CD4-positive, alpha-beta T cell treated with Interleukin-1 beta for 1 hour (primary cell): ENCODE measurements at regions not wholly inside any gene's neighbourhood (a gene's known extent, or its start where the extent isn't known, plus 50 kb on each side); places are given as distances from the start of the nearest gene placed in this dataset.

Experiments used
- DNase-seq, 2 donors: peaks; one replicate each; pipeline ENCODE4 v3.0.0-alpha.2; 2020 to 2022

GRCh38 chr12:91418221-91419090 is 235.8 kb upstream of the DCN start:
- no peak for DNase-seq

DNA sequence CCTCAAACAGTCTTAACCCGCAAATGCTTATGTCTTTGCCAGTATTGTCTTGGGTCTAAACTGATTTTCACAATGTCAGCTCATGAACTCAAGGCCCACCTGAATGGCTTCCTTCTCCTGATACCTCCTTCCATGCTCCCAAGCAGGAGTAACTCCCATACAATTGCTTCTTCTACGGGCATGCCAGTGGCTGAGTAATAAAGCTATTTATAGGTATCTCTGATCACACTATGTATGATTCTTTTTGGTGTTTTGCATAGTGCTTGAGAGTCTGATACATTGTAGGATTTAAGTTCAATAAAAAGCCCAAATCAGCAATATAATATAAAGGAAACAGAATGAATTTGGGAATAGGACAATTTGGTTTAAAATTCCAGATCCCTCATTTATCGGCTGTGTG is 235.0 kb upstream of the DCN start:
- DNase-seq = no peak

DNA sequence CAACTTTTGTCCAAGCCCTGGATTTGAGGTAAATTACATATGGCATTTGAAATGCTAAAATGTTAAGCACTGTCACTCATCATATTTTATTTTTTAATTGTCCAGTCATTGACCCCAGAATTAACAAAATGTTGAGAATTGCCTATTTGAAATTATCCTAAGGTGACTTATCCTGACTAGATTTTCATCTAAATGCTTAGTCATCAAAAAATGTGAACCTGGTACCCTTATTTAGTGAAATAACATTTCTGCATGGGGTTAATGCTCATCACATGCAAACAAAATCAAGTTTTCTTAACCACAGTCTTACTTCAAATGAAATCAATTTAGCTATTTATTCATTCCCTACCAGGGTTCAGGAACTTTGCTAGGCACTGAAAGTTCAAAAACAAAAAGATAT is 232.0 kb upstream of the DCN start:
- DNase-seq = no peak

GRCh38 chr12:91413581-91414546 is 231.2 kb upstream of the DCN start:
- no peak for DNase-seq

- DNase-seq = no peak
Measured at GRCh38 chr12:91406920-91407341, 224.3 kb upstream of the DCN start.

DNA sequence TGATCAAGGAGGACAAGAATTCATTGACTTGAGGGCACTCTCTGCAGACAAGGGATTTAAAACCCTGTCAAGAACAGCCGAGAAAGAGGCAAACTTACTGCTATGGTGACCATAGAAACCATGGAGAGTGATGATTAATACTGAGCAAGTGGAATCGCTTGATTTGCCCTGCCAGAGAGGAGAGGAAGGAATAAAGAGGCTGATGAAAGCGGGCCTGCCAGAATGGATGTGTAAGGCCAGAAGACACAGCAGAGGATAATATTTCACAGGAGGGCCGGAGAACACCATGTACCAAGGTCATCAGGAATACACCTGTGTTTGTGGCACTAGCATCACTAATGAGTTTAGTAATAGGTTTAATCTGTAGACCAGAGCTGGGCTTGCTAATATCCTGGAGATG is 221.8 kb upstream of the DCN start:
- no peak for DNase-seq

GRCh38 chr12:91401190-91401589 is 218.6 kb upstream of the DCN start:
- DNase-seq = no peak

- no peak for DNase-seq
Measured at GRCh38 chr12:91400271-91400670, 217.7 kb upstream of the DCN start.

- DNase-seq = no peak
Measured at GRCh38 chr12:91397866-91398532, 215.4 kb upstream of the DCN start.

DNA sequence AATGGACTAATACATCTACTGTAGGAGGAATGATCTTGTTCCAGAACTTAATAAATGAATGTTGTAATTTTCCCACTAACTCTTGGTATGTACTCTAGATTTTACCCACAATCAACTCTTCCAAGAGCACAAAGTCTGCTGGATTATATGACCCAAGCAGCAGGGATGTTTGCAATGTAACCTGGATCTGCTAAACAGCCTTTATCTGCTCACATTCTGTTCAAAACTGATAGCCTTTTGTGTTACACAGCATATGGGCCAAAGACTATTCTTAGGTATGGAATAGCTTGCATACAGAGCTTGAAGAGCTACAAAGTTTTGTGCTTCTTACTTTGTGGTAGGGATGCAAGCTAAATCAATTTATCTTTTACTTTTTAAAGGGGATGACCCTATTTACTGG is 213.7 kb upstream of the DCN start:
- no peak for DNase-seq

- DNase-seq = no peak
Measured at GRCh38 chr12:91395628-91396135, 213.1 kb upstream of the DCN start.

DNA sequence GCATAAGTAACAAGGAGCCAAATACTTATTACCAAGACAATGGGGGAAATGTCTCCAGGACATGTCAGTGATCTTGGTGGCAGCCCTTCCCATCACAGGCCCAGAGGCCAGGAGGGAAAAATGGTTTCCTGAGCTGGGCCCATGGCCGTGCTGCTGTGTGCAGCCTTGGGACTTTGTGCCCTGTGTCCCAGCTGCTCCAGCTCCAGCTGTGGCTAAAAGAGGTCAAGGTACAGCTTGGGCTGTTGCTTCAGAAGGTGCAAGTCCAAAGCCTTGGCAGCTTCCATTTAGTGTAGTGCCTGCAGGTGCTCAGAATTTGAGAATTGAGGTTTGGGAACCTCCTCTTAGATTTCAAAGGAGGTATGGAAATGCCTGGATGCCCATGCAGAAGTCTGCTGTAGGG is 212.3 kb upstream of the DCN start:
- DNase-seq = no peak

DNA sequence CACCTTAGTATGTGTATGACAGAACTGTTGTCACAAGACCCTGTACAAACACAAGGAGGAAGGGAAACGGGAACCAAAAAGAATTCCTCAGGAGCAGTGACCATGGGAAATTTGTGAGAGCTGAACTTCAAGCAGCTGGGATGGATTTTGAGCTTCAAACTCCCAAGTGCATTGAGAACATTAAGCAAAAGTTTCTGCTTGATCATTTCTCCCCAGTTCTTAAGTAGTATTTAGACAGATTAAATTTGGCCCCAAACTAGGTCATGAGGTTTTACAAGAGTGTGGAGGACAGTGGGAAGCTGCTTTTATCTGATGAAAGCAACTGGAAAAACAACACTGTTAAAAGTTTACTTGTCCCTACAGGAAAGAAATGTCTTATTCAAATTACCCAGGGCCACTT is 206.0 kb upstream of the DCN start:
- no peak for DNase-seq

DNA sequence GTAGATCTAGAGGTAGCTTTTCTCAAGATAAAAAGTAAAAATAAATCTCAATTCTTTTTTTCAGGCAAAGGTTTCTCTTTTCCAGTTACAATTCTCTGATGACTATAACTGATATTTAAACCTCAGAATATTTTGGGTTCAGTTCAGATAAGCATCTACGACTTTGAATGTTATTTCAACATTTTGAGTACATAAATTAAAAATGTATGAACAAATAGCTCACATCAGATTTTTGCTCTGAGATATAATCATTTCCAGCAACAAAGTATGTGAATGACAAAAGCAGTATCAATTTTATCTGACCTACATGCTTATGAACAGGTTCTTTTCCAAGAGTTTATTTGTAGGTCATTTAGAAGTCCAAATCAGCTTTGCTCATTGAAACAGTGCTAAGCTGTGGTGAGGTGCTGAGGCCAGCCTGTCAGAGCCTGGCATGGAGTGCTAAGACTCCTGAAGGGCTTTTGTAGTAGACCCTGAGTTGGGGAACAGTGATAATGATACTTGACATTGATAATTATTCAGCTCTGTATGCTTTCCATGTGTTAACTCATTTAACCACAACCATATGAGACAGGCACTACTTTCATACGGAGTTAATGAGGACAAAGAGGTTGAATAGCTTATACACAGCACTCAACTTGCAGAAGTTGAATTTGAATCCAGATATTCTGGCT is 205.0 kb upstream of the DCN start:
- no peak for DNase-seq

DNA sequence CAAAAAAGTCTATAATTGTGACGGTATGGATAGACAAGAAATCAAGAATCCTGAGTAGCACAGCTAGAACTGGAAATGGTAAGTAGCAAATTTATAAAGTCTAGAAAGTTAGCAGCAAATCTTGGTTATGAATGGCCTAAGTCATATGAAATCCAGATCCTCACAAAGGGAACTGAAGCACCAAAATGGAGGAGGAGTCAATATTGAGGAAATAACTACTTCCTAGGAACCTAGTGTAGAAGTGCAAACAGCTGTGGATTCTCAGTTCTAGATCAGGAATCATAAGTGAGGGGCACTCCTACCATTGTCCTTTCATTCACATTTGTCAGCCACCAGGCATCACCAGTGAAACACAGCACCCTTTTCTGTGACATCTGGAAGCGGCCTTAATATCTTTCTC is 202.2 kb upstream of the DCN start:
- DNase-seq = no peak

- no peak for DNase-seq
Measured at GRCh38 chr12:91384366-91384765, 201.7 kb upstream of the DCN start.

DNA sequence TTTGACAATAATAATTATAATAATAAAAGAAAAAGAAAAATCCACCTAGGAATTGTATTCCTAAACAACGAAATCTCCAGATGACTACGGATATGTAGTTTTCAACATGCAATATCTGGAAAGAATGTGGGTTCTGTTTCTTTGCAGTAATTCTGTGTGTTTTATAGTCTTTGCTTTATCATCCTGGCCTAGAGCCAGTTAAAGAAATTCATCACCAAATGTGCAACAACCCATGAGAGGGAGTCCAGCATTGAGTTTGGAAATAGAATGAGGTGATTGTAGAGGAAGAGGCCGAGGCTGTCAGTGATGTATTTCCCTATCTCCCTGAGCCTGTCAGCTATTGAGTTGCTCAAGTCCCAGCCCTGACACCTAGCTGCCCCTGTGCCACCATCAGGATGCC is 200.5 kb upstream of the DCN start:
- DNase-seq = no peak

GRCh38 chr12:91382081-91382543 is 199.5 kb upstream of the DCN start:
- DNase-seq = peak; percentile 78 to 82

GRCh38 chr12:91381309-91381804 is 198.7 kb upstream of the DCN start:
- peak; percentile 25 to 26 for DNase-seq

GRCh38 chr12:91380631-91381030 is 198.0 kb upstream of the DCN start:
- no peak for DNase-seq

GRCh38 chr12:91379051-91379775 is 196.6 kb upstream of the DCN start:
- DNase-seq = no peak
